Fibroblast of mammary gland (primary cell): ENCODE measurements at regions not wholly inside any gene's neighbourhood (a gene's known extent, or its start where the extent isn't known, plus 50 kb on each side); places are given as distances from the start of the nearest gene placed in this dataset.

Source experiments
- DNase-seq: peaks from one replicate; pipeline ENCODE4 v3.0.0-alpha.2; 2010; ENCODE audit warnings: low read depth
- H3K4me3 ChIP-seq: 2 replicates; pipeline ENCODE4 v1.5.1; 2011; ENCODE audit warnings: low read depth, mild to moderate bottlenecking, low read length, moderate library complexity; ENCODE audit not compliant: control insufficient read depth
- CTCF ChIP-seq: conservative IDR thresholded peaks from 2 replicates; pipeline ENCODE4 v1.5.1; 2011; ENCODE audit warnings: low read depth, low read length, inconsistent platforms; ENCODE audit not compliant: control insufficient read depth, insufficient read depth

DNA sequence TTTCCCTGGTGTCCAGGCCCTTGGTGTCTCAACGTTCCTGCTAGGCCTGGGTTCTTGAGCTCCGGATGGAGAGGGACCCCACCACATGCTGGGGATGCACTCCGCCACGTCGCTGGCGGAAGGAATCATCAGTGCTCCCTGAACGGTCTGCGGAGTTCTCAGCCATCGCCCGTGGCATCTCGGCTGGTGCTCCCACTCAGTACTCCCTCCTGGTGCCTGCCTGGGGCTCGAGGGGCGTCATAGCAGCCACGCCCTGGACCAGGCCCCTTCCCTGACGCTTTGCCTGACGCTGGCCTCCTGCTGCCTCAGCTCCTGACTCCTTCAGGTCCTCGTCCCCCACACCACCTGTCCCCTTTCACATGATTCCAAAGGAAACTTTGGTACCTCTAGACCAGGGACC lies 95.9 kb upstream of the CIBAR2 start:
- TF ChIP-seq CTCF, result no peak
- H3K4me3 ChIP-seq, result no peak overlapping the region
- no peak for DNase-seq

DNA sequence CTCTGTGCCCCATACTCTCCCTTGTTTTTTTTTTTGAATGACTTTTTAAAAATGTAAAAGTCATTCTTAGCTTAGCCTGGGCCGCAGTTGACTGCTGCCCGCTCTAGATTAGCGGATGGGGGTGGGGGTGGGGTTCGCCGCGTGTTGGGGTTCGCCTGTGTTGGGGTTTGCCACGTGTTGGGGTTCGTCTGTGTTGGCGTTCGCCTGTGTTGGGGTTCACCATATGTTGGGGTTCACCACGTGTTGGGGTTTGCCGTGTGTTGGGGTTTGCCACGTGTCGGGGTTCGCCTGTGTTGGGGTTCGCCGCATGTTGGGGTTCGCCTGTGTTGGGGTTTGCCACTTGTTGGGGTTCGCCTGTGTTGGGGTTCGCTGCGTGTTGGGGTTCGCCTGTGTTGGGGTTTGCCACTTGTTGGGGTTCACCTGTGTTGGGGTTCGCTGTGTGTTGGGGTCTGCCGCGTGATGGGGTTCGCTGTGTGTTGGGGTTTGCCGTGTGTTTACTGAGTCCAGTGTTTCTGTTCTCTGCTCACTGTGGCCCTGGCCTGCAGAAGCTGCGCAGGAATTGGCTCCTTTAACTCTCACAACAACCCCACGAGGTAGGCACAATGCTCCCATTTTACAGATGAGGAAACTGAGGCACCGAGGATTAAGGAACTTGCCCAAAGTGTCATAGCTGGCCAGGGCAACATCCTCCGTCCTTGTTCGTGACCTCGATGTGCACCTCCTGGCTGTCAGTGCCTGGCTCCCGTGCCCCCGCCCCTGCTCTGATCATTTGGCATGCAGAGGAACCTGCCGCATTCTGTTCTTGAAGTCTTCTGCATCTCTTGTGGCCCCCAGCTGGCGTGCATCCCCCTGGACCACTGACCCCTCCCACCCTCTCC lies 96.6 kb upstream of the CIBAR2 start:
- H3K4me3 ChIP-seq, result no peak overlapping the region
- TF ChIP-seq CTCF, result no peak
- DNase-seq, result no peak

GRCh38 chr16:85209526-85210121 lies 97.4 kb upstream of the CIBAR2 start:
- no peak for DNase-seq
- TF ChIP-seq CTCF, result no peak
- no peak overlapping the region for H3K4me3 ChIP-seq

DNA sequence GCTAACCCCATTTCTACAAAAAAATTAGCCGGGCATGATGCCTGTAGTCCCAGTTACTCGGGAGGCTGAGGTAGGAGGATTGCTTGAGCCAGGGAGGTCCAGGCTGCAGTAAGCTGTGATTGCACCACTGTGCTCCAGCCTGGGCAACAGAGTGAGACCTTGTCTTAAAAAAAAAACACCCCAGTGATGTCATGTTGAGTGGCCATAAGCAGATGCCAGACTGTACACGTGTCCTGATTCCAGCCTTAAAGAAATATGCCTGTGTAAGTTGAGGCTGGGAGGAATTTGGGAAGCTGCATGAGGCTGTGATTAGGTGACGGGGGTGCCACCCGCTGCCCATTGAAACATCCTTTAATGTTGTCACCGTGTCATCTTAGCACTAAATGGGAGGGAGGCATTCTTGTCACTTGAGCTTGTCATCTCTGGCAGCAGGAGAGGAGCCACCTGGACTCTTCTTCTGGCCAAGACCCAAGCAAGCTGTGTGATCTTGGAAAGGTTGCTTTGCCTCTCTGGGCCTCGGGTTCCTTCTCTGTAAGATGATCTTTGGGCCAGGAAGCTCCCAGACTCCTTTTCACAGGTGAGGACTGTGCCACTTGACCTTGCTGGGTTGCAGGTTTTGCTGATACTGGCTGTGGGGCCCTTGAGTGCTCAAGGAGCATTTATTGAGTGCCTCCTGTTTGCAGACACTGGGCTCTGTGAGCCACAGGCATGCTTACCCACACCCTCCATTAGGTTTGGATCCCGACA lies 98.3 kb upstream of the CIBAR2 start:
- no peak for TF ChIP-seq CTCF
- peak; percentile 92 for DNase-seq
- no peak overlapping the region for H3K4me3 ChIP-seq

DNA sequence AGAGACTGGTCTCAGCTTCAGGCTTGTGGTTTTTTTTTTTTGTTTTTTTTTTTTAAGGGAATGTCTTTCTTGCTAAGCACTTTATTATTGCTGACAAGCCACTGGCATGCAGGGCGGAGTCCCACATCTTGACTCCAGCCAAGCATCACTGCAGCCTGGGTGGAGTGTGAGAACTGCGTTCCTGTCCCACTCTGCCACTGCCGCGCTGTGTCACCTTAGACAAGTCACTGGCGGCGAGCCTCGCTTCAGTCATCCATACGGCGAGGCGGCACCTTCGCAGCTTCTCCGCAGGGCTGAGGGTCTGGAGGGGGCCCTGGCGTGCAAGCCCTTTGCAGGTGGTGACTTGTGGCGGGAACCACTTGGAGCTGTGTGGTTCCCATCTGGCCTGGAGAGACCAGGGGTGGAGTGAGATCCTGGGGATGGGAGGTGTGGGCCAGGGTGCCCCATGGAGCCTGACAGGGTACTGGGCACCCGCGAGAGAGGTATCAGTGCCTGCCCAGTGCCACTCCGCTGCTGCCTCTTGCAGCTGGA lies 99.1 kb upstream of the CIBAR2 start:
- TF ChIP-seq CTCF, result no peak
- peak; percentile 55 for DNase-seq
- H3K4me3 ChIP-seq, result no peak overlapping the region

DNA sequence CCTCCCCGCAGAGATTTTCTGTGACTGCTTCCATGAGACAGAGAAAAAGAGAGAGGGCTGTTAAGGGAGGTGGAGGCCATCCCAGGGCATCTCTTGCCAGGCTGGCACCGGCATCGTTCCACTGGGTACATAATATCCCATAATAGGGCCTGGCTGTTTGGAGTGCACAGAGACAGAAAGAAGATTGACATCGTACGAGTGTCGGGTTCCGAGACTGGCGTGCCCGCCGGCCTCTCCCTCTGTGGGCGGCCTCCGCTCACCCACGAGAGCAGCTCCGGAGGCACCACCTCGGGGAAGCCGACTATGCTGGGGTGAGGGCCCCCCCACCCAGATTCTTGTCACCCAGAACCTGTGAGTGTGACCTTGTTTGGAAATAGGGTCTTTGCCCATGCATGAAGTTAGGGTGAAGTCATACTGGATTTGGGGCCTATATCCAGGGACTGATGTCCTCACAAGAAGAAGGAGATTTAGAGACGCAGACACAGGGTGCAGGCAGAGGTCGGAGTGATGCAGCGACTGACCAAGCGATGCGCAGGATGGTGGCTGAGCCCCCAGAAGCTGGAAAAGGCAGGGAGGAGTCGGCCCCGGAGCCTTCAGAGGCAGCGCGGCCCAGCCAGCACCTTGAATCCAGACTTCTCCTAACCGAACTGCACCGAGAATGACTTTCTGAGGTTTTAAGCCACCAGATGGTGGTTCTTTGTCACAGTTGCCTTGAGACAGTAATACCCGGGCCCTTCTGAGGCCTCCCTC lies 101.8 kb upstream of the CIBAR2 start:
- TF ChIP-seq CTCF, result no peak
- no peak for DNase-seq
- no peak overlapping the region for H3K4me3 ChIP-seq
